B cell (primary cell): ENCODE measurements at regions not wholly inside any gene's neighbourhood (a gene's known extent, or its start where the extent isn't known, plus 50 kb on each side); places are given as distances from the start of the nearest gene placed in this dataset.

Experiments used
- ATAC-seq: fragments of 200-7000 bp; cut with Tn5 transposase; one replicate; pipeline ENCODE4 v1.10.0; 2021; ENCODE audit warnings: low read depth, mild to moderate bottlenecking, moderate number of reproducible peaks, moderate library complexity
- CTCF ChIA-PET: fragments of 350-600 bp; sonication (Branson Sonifier 250); formaldehyde crosslinking; loops from one replicate; lab custom pipeline; 2021; ENCODE audit warnings: antibody characterized with exemption, inconsistent platforms; lab: Charles Lee
- POLR2A ChIA-PET: fragments of 350-600 bp; sonication (Branson Sonifier 250); formaldehyde crosslinking; loops from one replicate; lab custom pipeline; 2021; ENCODE audit warnings: antibody characterized with exemption; lab: Charles Lee
- DNase-seq: peaks from one replicate; pipeline ENCODE4 v3.0.0; 2013
- H2AFZ ChIP-seq: 2 replicates; pipeline ENCODE4 v1.6.1; 2012; ENCODE audit warnings: mild to moderate bottlenecking, low read depth, low read length; ENCODE audit not compliant: insufficient read depth, poor library complexity, severe bottlenecking
- H3K27ac ChIP-seq, 2 donors: 1 replicate in 1 of 2; 2 replicates in 1 of 2; pipeline ENCODE4 v1.5.1; 2012 to 2013; ENCODE audit warnings: low read length in 2 of 2, mild to moderate bottlenecking in 2 of 2, moderate library complexity in 1 of 2
- H3K27me3 ChIP-seq, 4 experiments: fragments of 200-600 bp in 1 of 4; sonication (generic) in 1 of 4; replicated peaks in 1 of 4; 1 replicate in 2 of 4; 2 replicates in 2 of 4; pipeline versions ENCODE4 v1.6.1 to v1.7.0; 2013 to 2016; ENCODE audit warnings: low read length in 3 of 4, mild to moderate bottlenecking in 2 of 4, mixed read lengths in 1 of 4, moderate library complexity in 1 of 4; ENCODE audit not compliant: insufficient read depth in 4 of 4, control insufficient read depth in 3 of 4; ENCODE audit errors: control extremely low read depth in 1 of 4
- H3K36me3 ChIP-seq, 2 experiments: replicated peaks in 1 of 2; 1 replicate in 1 of 2; 2 replicates in 1 of 2; pipeline versions ENCODE4 v1.6.1 to v1.7.1; 2013; ENCODE audit warnings: low read length in 1 of 2; ENCODE audit not compliant: insufficient read depth in 2 of 2, control insufficient read depth in 1 of 2; ENCODE audit errors: control extremely low read depth in 1 of 2, extremely low read depth in 1 of 2
- H3K4me1 ChIP-seq, 2 donors: fragments of 200-600 bp in 1 of 2; sonication (generic) in 1 of 2; 1 replicate in 1 of 2; 2 replicates in 1 of 2; pipeline versions ENCODE4 v1.5.1 to v1.6.1; 2013 to 2017; ENCODE audit warnings: low read length in 2 of 2; ENCODE audit not compliant: control insufficient read depth in 2 of 2, insufficient read depth in 2 of 2
- H3K4me2 ChIP-seq: replicated peaks from 2 replicates; pipeline ENCODE3; 2012; ENCODE audit warnings: mild to moderate bottlenecking, low read depth, low read length; ENCODE audit not compliant: poor library complexity, severe bottlenecking
- H3K4me3 ChIP-seq, 5 experiments: fragments of 200-600 bp in 1 of 5; sonication (generic) in 1 of 5; 1 replicate in 3 of 5; 2 replicates in 2 of 5; pipeline versions ENCODE4 v1.5.1 to v1.7.0; 2011 to 2016; ENCODE audit warnings: low read length in 4 of 5, mild to moderate bottlenecking in 4 of 5, low read depth in 2 of 5, control low read depth in 1 of 5, moderate library complexity in 1 of 5; ENCODE audit not compliant: insufficient read depth in 1 of 5; ENCODE audit errors: control extremely low read depth in 1 of 5, extremely low read depth in 1 of 5
- H3K79me2 ChIP-seq: fragments of 200-600 bp; sonication (generic); one replicate; pipeline ENCODE4 v1.6.0; 2016; ENCODE audit warnings: low read length; ENCODE audit not compliant: control insufficient read depth, insufficient read depth
- H3K9ac ChIP-seq: fragments of 200-600 bp; sonication (generic); 2 replicates; pipeline ENCODE4 v1.6.1; 2017; ENCODE audit warnings: mild to moderate bottlenecking, low read length, moderate library complexity
- H3K9me3 ChIP-seq, 3 donors: one replicate each; pipeline versions ENCODE4 v1.6.1 to v1.7.1; 2013; ENCODE audit warnings: low read length in 2 of 3; ENCODE audit not compliant: control insufficient read depth in 2 of 3, insufficient read depth in 1 of 3; ENCODE audit errors: control extremely low read depth in 1 of 3
- H4K20me1 ChIP-seq: 2 replicates; pipeline ENCODE4 v1.6.0; 2012; ENCODE audit warnings: mild to moderate bottlenecking, low read length; ENCODE audit not compliant: insufficient read depth, control insufficient read depth, poor library complexity, severe bottlenecking
- H3K27ac Mint-ChIP-seq: one replicate; pipeline ENCODE4 v1.8.0; 2021; ENCODE audit warnings: mixed read lengths
- H3K27me3 Mint-ChIP-seq: one replicate; pipeline ENCODE4 v1.8.0; 2021; ENCODE audit warnings: mixed read lengths
- H3K4me1 Mint-ChIP-seq: one replicate; pipeline ENCODE4 v1.8.0; 2021; ENCODE audit warnings: mixed read lengths
- H3K4me3 Mint-ChIP-seq: one replicate; pipeline ENCODE4 v1.8.0; 2021; ENCODE audit warnings: mixed read lengths
- H3K9me3 Mint-ChIP-seq: one replicate; pipeline ENCODE4 v1.8.0; 2022; ENCODE audit warnings: mixed read lengths; ENCODE audit not compliant: insufficient read depth
- EZH2 ChIP-seq: IDR thresholded peaks from 2 replicates; pipeline ENCODE4 v1.6.1; 2012; ENCODE audit warnings: borderline replicate concordance, low read depth, mild to moderate bottlenecking, moderate library complexity, low read length; ENCODE audit not compliant: insufficient read depth, poor library complexity, severe bottlenecking
- WGBS: methylation state at CpG from one replicate; pipeline ENCODE4 v1.1.5; 2013; ENCODE audit warnings: missing lambda C conversion rate; ENCODE audit not compliant: insufficient coverage; 5-methylcytosine and 5-hydroxymethylcytosine counted together
- intact Hi-C: fragments of 100-400 bp; cut with micrococcal nuclease; formaldehyde crosslinking; loops from one replicate; pipeline ENCODE4 v1.10.0; 2022
- TF ChIP-seq, protein P1 (sequence below): fragments of 200-600 bp; IDR thresholded peaks from one replicate; pipeline ENCODE4 v1.8.0; 2022; ENCODE audit warnings: antibody characterized with exemption, mild to moderate bottlenecking

- CTCF ChIA-PET = no interaction called here
- no peaks in the 10 kb centered on the region for H3K27me3 ChIP-seq
- H3K4me3 Mint-ChIP-seq = no peak overlapping the region
These were observed 168.7 kb downstream of the GALC start for GRCh38 chr14:87824266-87824665.

GRCh38 chr14:87816416-87816815 lies 176.6 kb downstream of the GALC start:
- TF ChIP-seq, protein P1, sequence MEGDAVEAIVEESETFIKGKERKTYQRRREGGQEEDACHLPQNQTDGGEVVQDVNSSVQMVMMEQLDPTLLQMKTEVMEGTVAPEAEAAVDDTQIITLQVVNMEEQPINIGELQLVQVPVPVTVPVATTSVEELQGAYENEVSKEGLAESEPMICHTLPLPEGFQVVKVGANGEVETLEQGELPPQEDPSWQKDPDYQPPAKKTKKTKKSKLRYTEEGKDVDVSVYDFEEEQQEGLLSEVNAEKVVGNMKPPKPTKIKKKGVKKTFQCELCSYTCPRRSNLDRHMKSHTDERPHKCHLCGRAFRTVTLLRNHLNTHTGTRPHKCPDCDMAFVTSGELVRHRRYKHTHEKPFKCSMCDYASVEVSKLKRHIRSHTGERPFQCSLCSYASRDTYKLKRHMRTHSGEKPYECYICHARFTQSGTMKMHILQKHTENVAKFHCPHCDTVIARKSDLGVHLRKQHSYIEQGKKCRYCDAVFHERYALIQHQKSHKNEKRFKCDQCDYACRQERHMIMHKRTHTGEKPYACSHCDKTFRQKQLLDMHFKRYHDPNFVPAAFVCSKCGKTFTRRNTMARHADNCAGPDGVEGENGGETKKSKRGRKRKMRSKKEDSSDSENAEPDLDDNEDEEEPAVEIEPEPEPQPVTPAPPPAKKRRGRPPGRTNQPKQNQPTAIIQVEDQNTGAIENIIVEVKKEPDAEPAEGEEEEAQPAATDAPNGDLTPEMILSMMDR = no peak
- no peak for TF ChIP-seq EZH2
- no peaks in the 10 kb centered on the region for H3K27me3 ChIP-seq
- DNase-seq = no peak
- no peaks in the 10 kb centered on the region for H3K4me1 Mint-ChIP-seq
- H3K27ac ChIP-seq = no peak overlapping the region
- intact Hi-C loops = no loop called here
- H3K4me1 ChIP-seq = no peaks in the 10 kb centered on the region
- no peak overlapping the region for H3K4me2 ChIP-seq
- H3K36me3 ChIP-seq = no peaks in the 10 kb centered on the region
- peaks cover 4% of the 10 kb centered on the region for H3K27me3 Mint-ChIP-seq
- H3K9me3 ChIP-seq = peaks cover 0 to 3% (median 0%) of the 10 kb centered on the region in 3 donors
- no peak overlapping the region for H3K4me3 ChIP-seq
- CTCF ChIA-PET = no interaction called here
- no peak overlapping the region for H3K27ac Mint-ChIP-seq
- H3K9ac ChIP-seq = no peak overlapping the region
- no peak overlapping the region for H3K4me3 Mint-ChIP-seq
- no peaks in the 10 kb centered on the region for H3K79me2 ChIP-seq
- H2AFZ ChIP-seq = no peak overlapping the region
- no peaks in the 10 kb centered on the region for H4K20me1 ChIP-seq
- POLR2A ChIA-PET = no interaction called here
- WGBS = no CpG with 5 or more reads among the region's 3 CpGs
- no peak for ATAC-seq
- peaks cover 12% of the 10 kb centered on the region for H3K9me3 Mint-ChIP-seq

More at GRCh38 chr14:87824266-87824665, 168.7 kb downstream of the GALC start:
- H3K9ac ChIP-seq = no peak overlapping the region
- no peaks in the 10 kb centered on the region for H4K20me1 ChIP-seq
- Mint-ChIP-seq H3K9me3 (no peaks in the 10 kb centered on the region), H3K4me1 (no peaks in the 10 kb centered on the region), H3K27me3 (no peaks in the 10 kb centered on the region), H3K27ac (no peak overlapping the region)
- H3K79me2 ChIP-seq = no peaks in the 10 kb centered on the region
- TF ChIP-seq, protein P1 = no peak
- no peak for TF ChIP-seq EZH2
- H3K4me1 ChIP-seq = no peaks in the 10 kb centered on the region
- no peak overlapping the region for H2AFZ ChIP-seq
- no peak overlapping the region for H3K4me3 ChIP-seq
- DNase-seq (no peak), ATAC-seq (no peak)
- POLR2A ChIA-PET = no interaction called here
- H3K4me2 ChIP-seq = no peak overlapping the region
- intact Hi-C loops = no loop called here
- H3K36me3 ChIP-seq = no peaks in the 10 kb centered on the region
- H3K27ac ChIP-seq = no peak overlapping the region
- H3K9me3 ChIP-seq = no peaks in the 10 kb centered on the region
